ES-I3 (cell line): ENCODE measurements at regions not wholly inside any gene's neighbourhood (a gene's known extent, or its start where the extent isn't known, plus 50 kb on each side); places are given as distances from the start of the nearest gene placed in this dataset.

Source experiments
- H3K36me3 ChIP-seq: 2 replicates; pipeline ENCODE4 v1.6.1; 2013; ENCODE audit warnings: mild to moderate bottlenecking, low read length, control low read depth, moderate library complexity; ENCODE audit not compliant: insufficient read depth
- H3K4me1 ChIP-seq: 2 replicates; pipeline ENCODE4 v1.6.1; 2013; ENCODE audit warnings: mild to moderate bottlenecking, control low read depth, low read length; ENCODE audit not compliant: insufficient read depth
- H3K9ac ChIP-seq: 2 replicates; pipeline ENCODE4 v1.6.1; 2013; ENCODE audit warnings: low read depth, mild to moderate bottlenecking, low read length, moderate library complexity
- H3K9me3 ChIP-seq: 2 replicates; pipeline ENCODE4 v1.6.1; 2013; ENCODE audit warnings: mild to moderate bottlenecking, low read length, moderate library complexity; ENCODE audit not compliant: control insufficient read depth, insufficient read depth

DNA sequence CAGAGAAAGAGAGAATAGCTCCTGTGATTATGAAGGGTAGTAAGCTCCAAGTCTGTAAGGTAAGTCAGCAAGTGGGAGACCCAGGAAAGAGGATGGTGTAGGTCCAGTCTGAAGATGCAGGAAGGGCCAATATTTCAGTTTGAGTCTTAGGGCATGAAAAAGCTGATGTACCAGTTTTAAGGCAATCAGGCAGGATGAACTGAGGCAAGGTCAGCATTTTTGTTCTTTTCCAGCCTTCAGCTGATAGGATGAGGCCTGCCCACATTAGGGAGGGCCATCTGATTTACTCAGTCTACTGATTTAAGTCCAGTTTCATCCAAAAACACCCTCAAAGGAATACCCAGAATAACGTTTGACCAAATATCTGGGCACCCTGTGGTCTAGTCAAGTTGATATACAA, 347.3 kb downstream of the CMPK2 start:
- no peaks in the 10 kb centered on the region for H3K4me1 ChIP-seq
- no peak overlapping the region for H3K9ac ChIP-seq
- no peaks in the 10 kb centered on the region for H3K9me3 ChIP-seq
- H3K36me3 ChIP-seq, result no peaks in the 10 kb centered on the region

DNA sequence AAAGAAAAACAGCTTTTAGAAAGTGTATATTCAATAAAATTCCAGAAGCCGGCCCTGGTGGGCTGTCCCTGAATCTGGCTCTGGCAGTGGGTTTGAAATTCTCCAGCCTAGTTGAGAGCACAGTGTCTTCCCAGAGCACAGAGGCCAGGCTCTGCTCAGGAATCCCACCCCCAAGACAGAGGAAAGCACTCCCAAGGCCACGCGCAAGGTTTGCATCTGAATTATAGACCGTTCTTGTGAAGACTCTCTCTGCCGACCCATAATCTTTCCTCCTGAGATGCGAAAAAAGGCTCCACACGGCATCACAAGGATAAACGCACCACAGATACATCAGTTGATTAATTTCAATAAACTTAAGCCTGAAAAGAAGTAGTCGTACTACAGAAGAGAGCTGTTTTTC, 342.2 kb downstream of the CMPK2 start:
- H3K4me1 ChIP-seq, result peaks cover 6% of the 10 kb centered on the region; the same call in 1 of the 2 replicates
- H3K9me3 ChIP-seq, result no peaks in the 10 kb centered on the region
- H3K36me3 ChIP-seq, result no peaks in the 10 kb centered on the region
- no peak overlapping the region for H3K9ac ChIP-seq

DNA sequence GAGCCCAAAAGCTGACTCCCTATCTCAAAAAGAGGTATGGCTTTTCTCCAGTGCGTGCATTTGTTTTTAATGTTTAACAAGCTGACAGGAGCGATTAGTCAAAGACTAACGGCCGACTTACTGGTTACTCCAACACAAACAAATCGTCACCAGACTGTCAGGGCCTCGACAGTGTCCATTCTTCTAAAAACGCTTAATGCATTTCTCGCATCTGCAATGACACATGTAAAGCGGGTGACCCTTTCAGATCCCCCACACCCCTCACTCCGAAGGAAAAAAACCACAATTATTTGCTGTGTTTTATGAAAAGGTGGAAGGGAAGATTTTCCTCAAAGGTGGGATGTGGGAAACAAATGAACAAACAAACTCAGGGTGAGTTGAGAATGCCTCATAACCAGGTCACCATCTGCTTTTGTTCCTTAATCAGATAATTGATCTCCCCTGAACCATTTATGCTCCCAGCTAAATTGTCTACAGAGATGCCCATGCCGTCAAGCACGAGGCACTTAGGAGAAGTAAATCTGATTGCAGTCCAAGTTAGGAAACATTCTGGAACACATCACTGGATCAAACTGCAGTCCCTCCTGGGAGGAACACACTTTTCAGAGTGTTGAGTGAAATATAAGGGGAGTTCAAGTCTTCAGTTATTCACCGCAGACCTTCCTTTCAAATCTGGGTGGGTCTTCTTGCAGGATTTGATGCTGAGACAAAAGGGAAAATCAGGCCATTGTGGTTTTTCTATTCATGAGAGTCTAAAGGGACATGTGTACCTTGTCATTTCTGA, 340.8 kb downstream of the CMPK2 start:
- H3K36me3 ChIP-seq, result no peaks in the 10 kb centered on the region
- H3K9ac ChIP-seq, result no peak overlapping the region
- no peaks in the 10 kb centered on the region for H3K9me3 ChIP-seq
- H3K4me1 ChIP-seq, result peaks cover 6% of the 10 kb centered on the region; the same call in 1 of the 2 replicates

DNA sequence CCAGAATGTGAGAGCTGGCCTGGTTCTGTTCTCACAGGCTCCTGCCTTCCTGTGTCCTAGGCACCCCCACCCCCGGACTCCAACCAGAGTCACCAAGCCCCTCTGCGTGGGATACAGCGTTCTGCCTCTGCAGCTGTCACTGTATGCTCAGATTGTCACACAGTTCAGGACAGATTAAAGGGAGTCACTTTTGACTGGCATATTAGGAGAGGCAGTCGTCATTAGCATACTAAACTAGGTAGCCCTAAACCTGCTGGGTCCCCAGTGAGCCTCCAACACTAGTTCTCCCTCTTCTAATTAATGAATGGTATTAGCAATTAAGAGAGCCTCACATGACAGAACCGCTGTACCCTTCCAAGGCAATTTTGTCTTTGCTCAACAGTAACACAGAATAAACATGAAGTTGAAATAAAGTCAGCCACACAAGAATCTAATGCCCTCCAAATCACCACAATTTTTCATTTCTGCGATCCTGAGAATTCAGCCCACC, 340.2 kb downstream of the CMPK2 start:
- H3K36me3 ChIP-seq, result no peaks in the 10 kb centered on the region
- no peaks in the 10 kb centered on the region for H3K9me3 ChIP-seq
- peaks cover 6% of the 10 kb centered on the region; the same call in 1 of the 2 replicates for H3K4me1 ChIP-seq
- no peak overlapping the region for H3K9ac ChIP-seq

DNA sequence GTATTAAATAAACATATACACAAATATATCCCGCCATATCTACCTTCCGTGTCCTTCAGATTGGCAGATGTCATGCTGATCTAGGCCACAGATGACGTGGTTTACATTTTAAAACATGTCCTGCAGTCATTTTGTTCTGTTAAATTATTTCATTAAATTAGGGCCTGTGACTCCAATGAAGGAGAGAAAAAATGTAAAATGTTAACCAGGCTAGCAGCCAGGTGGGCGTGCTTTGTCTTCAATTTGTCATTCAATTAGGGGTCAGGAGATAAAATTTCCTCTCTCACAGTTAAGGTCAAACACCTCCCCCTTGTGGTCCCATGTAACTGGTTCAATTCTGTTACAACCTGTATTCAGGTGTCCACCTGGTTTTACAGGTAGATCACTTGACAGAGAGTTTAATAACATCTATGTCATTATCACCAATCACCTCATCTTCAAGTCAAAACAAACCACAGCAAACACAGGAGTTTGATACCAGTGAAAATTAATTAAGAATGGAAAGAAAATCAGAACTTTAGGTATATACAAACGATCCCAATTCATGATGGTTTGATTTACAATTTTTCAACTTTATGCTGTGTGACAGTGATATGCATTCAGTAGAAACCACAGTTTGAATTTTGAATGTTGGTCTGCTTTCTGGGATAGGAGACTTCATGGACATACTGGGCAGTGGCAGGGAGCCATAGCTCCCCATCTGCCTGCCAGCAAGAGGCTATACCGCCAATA, 339.4 kb downstream of the CMPK2 start:
- Histone ChIP-seq H3K9me3 (no peaks in the 10 kb centered on the region), H3K9ac (no peak overlapping the region), H3K4me1 (peaks cover 6% of the 10 kb centered on the region; the same call in 1 of the 2 replicates), H3K36me3 (no peaks in the 10 kb centered on the region)

DNA sequence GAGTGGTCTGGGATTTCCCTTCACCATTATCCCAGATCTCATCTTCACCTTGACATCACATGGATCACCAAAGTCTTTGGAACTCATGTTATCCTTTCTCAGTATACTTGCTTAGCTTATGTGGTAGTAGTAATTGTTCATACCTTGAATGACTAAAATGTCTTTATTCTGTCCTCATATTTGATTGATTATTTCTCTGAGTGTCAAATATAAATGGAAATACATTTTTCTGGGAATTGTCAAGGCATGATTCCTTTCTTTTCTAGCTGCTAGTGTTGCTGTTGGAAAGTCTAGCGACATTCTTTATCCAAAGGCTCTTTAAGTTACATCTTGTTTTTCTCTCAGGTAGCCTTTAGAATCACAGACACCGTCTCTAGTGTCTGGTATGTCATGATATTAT, 334.4 kb downstream of the CMPK2 start:
- Histone ChIP-seq H3K9ac (no peak overlapping the region), H3K4me1 (0 out of 2 replicates have a peak, but pooled peaks cover 3% of the 10 kb centered on the region), H3K36me3 (no peaks in the 10 kb centered on the region), H3K9me3 (no peaks in the 10 kb centered on the region)

DNA sequence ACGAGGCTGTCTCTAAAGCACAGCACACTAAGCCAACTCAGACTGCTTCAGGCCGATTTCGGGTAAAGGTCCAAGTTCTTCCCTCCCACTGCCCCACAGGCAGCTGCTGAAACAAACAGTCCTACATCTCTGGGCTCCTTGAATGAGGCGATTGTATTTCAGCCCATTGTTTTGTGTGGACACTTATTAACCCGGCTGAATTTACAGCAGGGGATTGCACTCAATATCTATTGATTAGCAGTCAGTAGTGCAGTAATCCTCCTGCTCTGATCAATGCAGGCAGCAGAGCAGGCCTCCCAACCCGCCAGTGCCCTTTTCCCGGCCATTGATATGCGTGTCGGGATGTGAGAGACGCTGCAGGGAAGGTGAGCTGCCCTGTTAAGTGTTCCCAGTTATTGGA, 330.1 kb downstream of the CMPK2 start:
- no peak overlapping the region for H3K9ac ChIP-seq

DNA sequence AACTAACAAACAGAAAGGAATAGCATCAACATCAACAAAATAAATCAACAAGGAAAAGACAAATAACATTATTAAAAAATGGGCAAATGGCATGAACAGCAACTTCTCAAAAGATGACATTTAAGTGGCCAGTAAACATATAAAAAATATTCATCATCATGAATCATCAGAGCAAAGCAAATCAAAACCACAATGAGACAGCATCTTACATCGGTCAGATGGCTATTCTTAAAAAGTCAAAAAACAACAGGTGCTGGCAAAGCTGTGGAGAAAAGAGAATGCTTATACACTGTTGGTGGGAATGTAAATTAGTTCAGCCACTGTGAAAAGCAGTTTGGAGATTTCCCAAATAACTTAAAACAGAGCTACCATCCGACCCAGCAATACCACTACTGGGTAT, 327.1 kb downstream of the CMPK2 start:
- H3K9me3 ChIP-seq, result no peaks in the 10 kb centered on the region
- H3K36me3 ChIP-seq, result no peaks in the 10 kb centered on the region
- no peak overlapping the region for H3K9ac ChIP-seq
- H3K4me1 ChIP-seq, result 0 out of 2 replicates have a peak, but pooled peaks cover 3% of the 10 kb centered on the region

More for the DNA sequence above, 330.1 kb downstream of the CMPK2 start:
- no peaks in the 10 kb centered on the region for H3K9me3 ChIP-seq
- no peaks in the 10 kb centered on the region for H3K36me3 ChIP-seq
- 0 out of 2 replicates have a peak, but pooled peaks cover 3% of the 10 kb centered on the region for H3K4me1 ChIP-seq

DNA sequence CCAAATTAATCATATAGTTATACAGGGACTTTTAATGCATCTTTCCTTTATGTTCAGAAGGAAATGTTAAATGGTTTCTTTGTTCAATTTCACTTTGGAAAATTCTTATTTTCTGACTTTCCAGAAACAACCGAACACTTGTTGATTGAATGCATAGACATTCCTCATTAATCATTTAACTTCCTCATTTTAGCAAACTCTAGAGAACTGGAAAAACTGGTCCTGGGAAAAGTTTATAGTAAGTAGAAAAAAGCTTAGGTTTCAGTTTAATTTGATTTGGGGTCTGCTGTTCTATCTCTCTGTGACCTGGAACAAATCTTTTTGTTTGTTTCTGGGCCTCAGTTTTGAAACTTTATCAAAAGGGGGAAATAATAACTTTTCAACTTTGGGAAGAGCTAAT, 320.4 kb downstream of the CMPK2 start:
- Histone ChIP-seq H3K36me3 (no peaks in the 10 kb centered on the region), H3K9me3 (no peaks in the 10 kb centered on the region), H3K9ac (no peak overlapping the region), H3K4me1 (no peaks in the 10 kb centered on the region)

DNA sequence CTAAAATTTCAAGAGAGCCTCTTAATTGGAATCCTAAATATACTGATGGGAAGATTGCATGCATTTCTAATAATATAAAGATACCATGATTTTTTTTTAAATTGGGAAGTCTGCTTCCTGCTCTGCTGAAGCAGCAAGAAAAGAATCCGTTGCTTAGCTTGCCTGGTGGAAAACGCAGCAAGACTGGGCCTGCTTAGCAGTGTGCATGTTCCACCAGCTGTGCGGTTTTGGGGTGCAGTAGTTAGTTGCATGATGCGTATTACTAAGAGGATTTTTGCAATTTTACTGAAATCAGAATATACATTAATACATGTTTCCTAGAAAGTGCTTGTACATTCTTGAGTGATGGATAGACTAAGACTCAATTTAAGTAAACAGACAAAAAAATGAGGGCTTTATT, 319.9 kb downstream of the CMPK2 start:
- Histone ChIP-seq H3K4me1 (no peaks in the 10 kb centered on the region), H3K36me3 (no peaks in the 10 kb centered on the region), H3K9ac (no peak overlapping the region), H3K9me3 (peaks cover under 1% of the 10 kb centered on the region; the same call in 1 of the 2 replicates)

DNA sequence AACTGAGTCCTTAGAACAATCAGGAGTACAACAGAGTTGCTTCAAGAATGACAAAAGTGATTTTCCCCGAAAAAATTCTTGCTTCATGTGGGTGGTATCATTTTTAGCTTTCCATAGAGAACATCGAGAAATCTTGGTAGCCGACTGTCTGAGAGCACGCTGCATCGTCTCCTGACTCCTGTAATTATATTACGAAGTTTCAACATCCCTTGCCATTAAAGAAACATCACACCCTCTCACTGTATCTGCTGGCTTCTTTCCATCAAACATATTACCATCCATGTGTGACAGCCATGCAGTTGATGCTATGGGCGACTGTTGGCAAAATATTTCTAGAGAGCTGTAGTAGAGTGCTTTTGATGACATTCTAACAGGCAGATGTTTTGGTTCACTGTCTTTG, 311.2 kb downstream of the CMPK2 start:
- H3K36me3 ChIP-seq, result no peaks in the 10 kb centered on the region
- peaks cover 5% of the 10 kb centered on the region; the same call in 1 of the 2 replicates for H3K4me1 ChIP-seq
- H3K9me3 ChIP-seq, result peaks cover 9% of the 10 kb centered on the region; the same call in 1 of the 2 replicates
- no peak overlapping the region for H3K9ac ChIP-seq

DNA sequence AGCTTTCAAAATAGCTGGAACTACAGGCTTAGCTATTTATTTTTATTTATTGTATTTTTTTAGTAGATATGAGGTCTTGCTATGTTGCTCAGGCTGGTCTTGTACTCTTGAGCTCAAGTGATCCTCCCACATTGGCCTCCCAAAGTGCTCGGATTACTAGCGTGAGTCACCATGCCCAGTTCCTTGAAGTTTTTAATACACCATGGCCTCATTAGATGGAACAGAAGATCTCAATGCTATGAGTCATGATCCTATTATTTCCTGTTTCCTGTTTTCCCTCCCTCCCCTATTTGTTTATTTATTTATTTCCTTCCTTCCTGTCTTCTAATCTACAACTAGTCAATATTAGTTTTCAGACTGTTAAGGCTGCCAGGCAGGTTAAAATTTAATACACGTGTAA, 309.0 kb downstream of the CMPK2 start:
- peaks cover 5% of the 10 kb centered on the region; the same call in 1 of the 2 replicates for H3K4me1 ChIP-seq

DNA sequence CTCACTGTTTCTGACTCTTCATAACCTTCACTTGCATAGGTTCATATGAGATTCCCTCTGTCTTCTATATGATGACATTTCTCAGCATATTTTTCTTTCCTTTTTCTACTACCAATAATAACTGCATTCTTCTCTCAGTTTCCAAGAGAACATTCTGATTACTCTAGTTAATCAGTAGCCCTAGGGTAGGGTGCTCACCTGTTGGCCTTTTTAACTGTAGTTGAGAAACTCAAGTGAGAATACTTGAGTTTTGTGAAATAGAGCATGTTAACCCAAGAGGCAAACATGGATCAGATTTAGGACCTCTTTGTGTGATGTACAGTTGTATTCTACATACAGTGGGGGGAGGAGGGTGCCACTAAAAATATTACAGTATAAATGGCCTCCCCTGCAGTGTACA, 308.0 kb downstream of the CMPK2 start:
- Histone ChIP-seq H3K9ac (no peak overlapping the region), H3K4me1 (peaks cover 5% of the 10 kb centered on the region; the same call in 1 of the 2 replicates), H3K36me3 (no peaks in the 10 kb centered on the region), H3K9me3 (no peaks in the 10 kb centered on the region)

More for the DNA sequence above, 309.0 kb downstream of the CMPK2 start:
- Histone ChIP-seq H3K36me3 (no peaks in the 10 kb centered on the region), H3K9ac (no peak overlapping the region), H3K9me3 (no peaks in the 10 kb centered on the region)

DNA sequence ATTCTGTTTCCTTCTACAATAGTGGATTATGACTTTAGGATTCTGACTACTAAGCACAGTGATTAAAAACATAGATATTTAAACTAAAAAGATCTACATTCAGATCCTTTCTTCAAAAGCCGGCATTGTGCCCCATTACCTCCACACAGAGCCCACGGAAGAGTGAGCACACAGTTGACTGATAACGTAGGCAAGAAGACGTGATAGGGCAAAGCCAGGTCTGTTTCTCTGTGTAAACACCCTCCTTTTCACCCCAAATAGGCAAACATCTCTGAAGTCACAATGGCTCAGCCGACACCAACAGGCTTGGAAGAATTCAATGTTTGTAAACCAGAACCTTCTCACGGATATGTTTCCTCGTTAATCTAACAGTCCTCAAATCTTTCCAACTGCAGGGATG, 302.9 kb downstream of the CMPK2 start:
- no peaks in the 10 kb centered on the region for H3K36me3 ChIP-seq
- no peaks in the 10 kb centered on the region for H3K4me1 ChIP-seq
- no peaks in the 10 kb centered on the region; the same call in 1 of the 2 replicates for H3K9me3 ChIP-seq
- H3K9ac ChIP-seq, result no peak overlapping the region
